ENCODE measurements at regions not wholly inside any gene's neighbourhood (a gene's known extent, or its start where the extent isn't known, plus 50 kb on each side); places are given as distances from the start of the nearest gene placed in this dataset.

GRCh38 chr3:34724916-34725499 lies 914.3 kb upstream of the ARPP21 start:
- TF ChIP-seq RB1 (IDR thresholded peaks at IDR 0.05; ENCODE audit: borderline replicate concordance) (no peak), MXI1 (IDR thresholded peaks at IDR 0.05; ENCODE audit: low read depth, low read length) (no peak), CEBPZ (IDR thresholded peaks at IDR 0.05; ENCODE audit: low read depth, low read length) (no peak), NRF1 (conservative IDR thresholded peaks at IDR 0.05; ENCODE audit: low read depth, low read length) (no peak), POLR2A (IDR thresholded peaks at IDR 0.05; ENCODE audit: low read depth, low read length) (no peak), CHD2 (IDR thresholded peaks at IDR 0.05; ENCODE audit: borderline replicate concordance, low read depth, low read length) (no peak)
